Lower leg skin (tissue), 4 donors: ENCODE measurements at regions not wholly inside any gene's neighbourhood (a gene's known extent, or its start where the extent isn't known, plus 50 kb on each side); places are given as distances from the start of the nearest gene placed in this dataset.

Source experiments
- DNase-seq, 2 donors: peaks; one replicate each; pipeline ENCODE4 v3.0.0-alpha.2; 2019; ENCODE audit warnings: low spot score in 2 of 2
- H3K4me3 ChIP-seq: fragments of 200-600 bp; sonication (generic); 2 replicates; pipeline ENCODE4 v1.5.1; 2017; ENCODE audit warnings: mild to moderate bottlenecking, low read depth; ENCODE audit not compliant: poor library complexity, severe bottlenecking
- POLR2A ChIP-seq, 2 donors: fragments of 450-650 bp; IDR thresholded peaks; one replicate each; pipeline ENCODE4 v1.6.1; 2016 to 2017; ENCODE audit warnings: antibody characterized with exemption in 2 of 2, mild to moderate bottlenecking in 1 of 2, moderate library complexity in 1 of 2
- WGBS, 2 donors: methylation state at CpG; one replicate each; pipeline ENCODE4 v1.1.5; 2018; 5-methylcytosine and 5-hydroxymethylcytosine counted together
- intact Hi-C: fragments of 100-400 bp; cut with DNase I; formaldehyde crosslinking; loops from one replicate; pipeline ENCODE4 v1.15.0; 2023; ENCODE audit warnings: low total_unique reads
- TF ChIP-seq, protein P1 (sequence below), 3 donors: fragments of 450-650 bp; IDR thresholded peaks; one replicate each; pipeline ENCODE4 v1.5.1; 2016; ENCODE audit warnings: antibody characterized with exemption in 3 of 3, mild to moderate bottlenecking in 3 of 3, moderate library complexity in 2 of 3

GRCh38 chr1:68798071-68798470 is 301.2 kb upstream of the DEPDC1 start:
- H3K4me3 ChIP-seq = no peak overlapping the region
- 94 to 98% methylated on average over 1 of the region's 1 CpG for WGBS, 2 donors
- intact Hi-C loops = no loop called here
- DNase-seq = no peak
- TF ChIP-seq, protein P1, sequence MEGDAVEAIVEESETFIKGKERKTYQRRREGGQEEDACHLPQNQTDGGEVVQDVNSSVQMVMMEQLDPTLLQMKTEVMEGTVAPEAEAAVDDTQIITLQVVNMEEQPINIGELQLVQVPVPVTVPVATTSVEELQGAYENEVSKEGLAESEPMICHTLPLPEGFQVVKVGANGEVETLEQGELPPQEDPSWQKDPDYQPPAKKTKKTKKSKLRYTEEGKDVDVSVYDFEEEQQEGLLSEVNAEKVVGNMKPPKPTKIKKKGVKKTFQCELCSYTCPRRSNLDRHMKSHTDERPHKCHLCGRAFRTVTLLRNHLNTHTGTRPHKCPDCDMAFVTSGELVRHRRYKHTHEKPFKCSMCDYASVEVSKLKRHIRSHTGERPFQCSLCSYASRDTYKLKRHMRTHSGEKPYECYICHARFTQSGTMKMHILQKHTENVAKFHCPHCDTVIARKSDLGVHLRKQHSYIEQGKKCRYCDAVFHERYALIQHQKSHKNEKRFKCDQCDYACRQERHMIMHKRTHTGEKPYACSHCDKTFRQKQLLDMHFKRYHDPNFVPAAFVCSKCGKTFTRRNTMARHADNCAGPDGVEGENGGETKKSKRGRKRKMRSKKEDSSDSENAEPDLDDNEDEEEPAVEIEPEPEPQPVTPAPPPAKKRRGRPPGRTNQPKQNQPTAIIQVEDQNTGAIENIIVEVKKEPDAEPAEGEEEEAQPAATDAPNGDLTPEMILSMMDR (IDR thresholded peaks at IDR 0.05) = no peak
- TF ChIP-seq POLR2A (IDR thresholded peaks at IDR 0.05) = no peak

- intact Hi-C loops = no loop called here
- TF ChIP-seq, protein P1 (IDR thresholded peaks at IDR 0.05) = no peak
- TF ChIP-seq POLR2A (IDR thresholded peaks at IDR 0.05) = no peak
- no peak overlapping the region for H3K4me3 ChIP-seq
- no peak for DNase-seq
Measured at GRCh38 chr1:68799096-68799495, 302.2 kb upstream of the DEPDC1 start.

- TF ChIP-seq, protein P1 (IDR thresholded peaks at IDR 0.05) = no peak
- TF ChIP-seq POLR2A (IDR thresholded peaks at IDR 0.05) = no peak
- no peak overlapping the region for H3K4me3 ChIP-seq
- intact Hi-C loops = no loop called here
- WGBS, 2 donors = 71 to 86% methylated on average over 1 of the region's 1 CpG
- no peak for DNase-seq
Measured at GRCh38 chr1:68800182-68800581, 303.3 kb upstream of the DEPDC1 start.

- TF ChIP-seq, protein P1 (IDR thresholded peaks at IDR 0.05) = no peak
- no peak for TF ChIP-seq POLR2A (IDR thresholded peaks at IDR 0.05)
- 74 to 77% methylated on average over 5 of the region's 5 CpGs for WGBS, 2 donors
- intact Hi-C loops = no loop called here
- no peak overlapping the region for H3K4me3 ChIP-seq
- DNase-seq = no peak
Measured at GRCh38 chr1:68801440-68801839, 304.6 kb upstream of the DEPDC1 start.

DNA sequence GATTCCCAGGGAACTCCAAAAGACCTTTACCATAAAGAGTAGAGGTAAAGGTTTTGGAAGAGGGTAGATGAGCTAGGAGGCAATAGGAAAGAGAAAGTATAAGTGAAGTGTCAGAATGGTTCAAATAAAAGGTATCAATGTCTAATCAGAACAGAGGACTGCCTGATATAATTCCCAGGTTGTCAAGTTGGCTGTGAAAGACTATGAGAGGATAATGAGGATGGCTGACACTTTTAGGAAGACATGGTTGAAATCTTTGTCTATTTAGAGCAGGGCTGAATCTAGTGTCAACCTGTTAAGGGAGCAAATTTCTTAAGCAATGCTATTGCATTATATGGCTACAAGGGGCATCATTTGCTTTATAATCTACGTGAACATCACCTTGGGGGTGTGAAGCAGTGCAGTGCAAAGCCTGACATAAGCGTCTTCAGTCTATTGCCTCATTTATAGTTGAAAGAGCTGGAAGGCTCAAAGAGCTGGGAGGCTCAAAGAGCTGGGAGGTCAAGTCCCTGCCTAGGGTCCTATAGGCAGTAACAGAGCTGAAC is 308.3 kb upstream of the DEPDC1 start:
- WGBS, 2 donors = 90 to 93% methylated on average over 2 of the region's 2 CpGs
- no peak for TF ChIP-seq POLR2A (IDR thresholded peaks at IDR 0.05)
- TF ChIP-seq, protein P1 (IDR thresholded peaks at IDR 0.05) = no peak
- no peak for DNase-seq
- no peak overlapping the region for H3K4me3 ChIP-seq
- intact Hi-C loops = no loop called here

GRCh38 chr1:68808351-68808750 is 311.5 kb upstream of the DEPDC1 start:
- 50 to 64% methylated on average over 1 of the region's 1 CpG for WGBS, 2 donors
- no peak for DNase-seq
- intact Hi-C loops = no loop called here
- TF ChIP-seq POLR2A (IDR thresholded peaks at IDR 0.05) = no peak
- TF ChIP-seq, protein P1 (IDR thresholded peaks at IDR 0.05) = no peak
- H3K4me3 ChIP-seq = no peak overlapping the region
